ENCODE measurements at regions not wholly inside any gene's neighbourhood (a gene's known extent, or its start where the extent isn't known, plus 50 kb on each side); places are given as distances from the start of the nearest gene placed in this dataset.

GRCh38 chr2:183752571-183752970 lies 628.3 kb downstream of the NUP35 start:
- Histone ChIP-seq H3K9me3 (ENCODE audit: low read depth, low read length) (no peaks in the 10 kb centered on the region), H3K4me3 (ENCODE audit: insufficient read depth, low read length) (no peak overlapping the region), H3K4me1 (ENCODE audit: insufficient read depth, low read length) (no peaks in the 10 kb centered on the region), H2AFZ (ENCODE audit: low read length) (no peak overlapping the region), H4K20me1 (ENCODE audit: insufficient read depth, low read length) (no peaks in the 10 kb centered on the region), H3K36me3 (ENCODE audit: insufficient read depth, low read length) (no peaks in the 10 kb centered on the region), H3K27me3 (ENCODE audit: insufficient read depth, low read length) (no peaks in the 10 kb centered on the region), H3K79me2 (ENCODE audit: insufficient read depth, low read length) (no peaks in the 10 kb centered on the region), H3K27ac (ENCODE audit: low read depth, low read length) (no peak overlapping the region), H3K4me2 (ENCODE audit: insufficient read depth, low read length) (no peak overlapping the region)
- TF ChIP-seq CTCF (IDR thresholded peaks at IDR 0.05; ENCODE audit: extremely low read depth, low read depth, low read length): no peak
- DNase-seq (ENCODE audit: insufficient read length, low spot score, missing footprints): no peak

GRCh38 chr2:183759033-183759432 lies 634.8 kb downstream of the NUP35 start:
- Histone ChIP-seq H3K4me1 (ENCODE audit: insufficient read depth, low read length) (no peaks in the 10 kb centered on the region), H4K20me1 (ENCODE audit: insufficient read depth, low read length) (no peaks in the 10 kb centered on the region), H3K27ac (ENCODE audit: low read depth, low read length) (no peak overlapping the region), H2AFZ (ENCODE audit: low read length) (no peak overlapping the region), H3K9me3 (ENCODE audit: low read depth, low read length) (no peaks in the 10 kb centered on the region), H3K27me3 (ENCODE audit: insufficient read depth, low read length) (no peaks in the 10 kb centered on the region), H3K79me2 (ENCODE audit: insufficient read depth, low read length) (no peaks in the 10 kb centered on the region), H3K4me3 (ENCODE audit: insufficient read depth, low read length) (no peak overlapping the region), H3K4me2 (ENCODE audit: insufficient read depth, low read length) (no peak overlapping the region), H3K36me3 (ENCODE audit: insufficient read depth, low read length) (no peaks in the 10 kb centered on the region)
- DNase-seq (ENCODE audit: insufficient read length, low spot score, missing footprints): no peak
- TF ChIP-seq CTCF (IDR thresholded peaks at IDR 0.05; ENCODE audit: extremely low read depth, low read depth, low read length): no peak

GRCh38 chr2:183773775-183774174 lies 649.5 kb downstream of the NUP35 start:
- H3K36me3 ChIP-seq (ENCODE audit: insufficient read depth, low read length): no peaks in the 10 kb centered on the region
- H2AFZ ChIP-seq (ENCODE audit: low read length): no peak overlapping the region
- no peaks in the 10 kb centered on the region for H3K27me3 ChIP-seq (ENCODE audit: insufficient read depth, low read length)
- no peak overlapping the region for H3K27ac ChIP-seq (ENCODE audit: low read depth, low read length)
- H4K20me1 ChIP-seq (ENCODE audit: insufficient read depth, low read length): no peaks in the 10 kb centered on the region
- H3K4me1 ChIP-seq (ENCODE audit: insufficient read depth, low read length): no peaks in the 10 kb centered on the region
- no peak for TF ChIP-seq CTCF (IDR thresholded peaks at IDR 0.05; ENCODE audit: extremely low read depth, low read depth, low read length)
- no peak overlapping the region for H3K4me2 ChIP-seq (ENCODE audit: insufficient read depth, low read length)
- no peak overlapping the region for H3K4me3 ChIP-seq (ENCODE audit: insufficient read depth, low read length)
- H3K79me2 ChIP-seq (ENCODE audit: insufficient read depth, low read length): no peaks in the 10 kb centered on the region
- no peak for DNase-seq (ENCODE audit: insufficient read length, low spot score, missing footprints)
- H3K9me3 ChIP-seq (ENCODE audit: low read depth, low read length): peaks cover 2% of the 10 kb centered on the region

GRCh38 chr2:183780072-183780471 lies 655.8 kb downstream of the NUP35 start:
- Histone ChIP-seq H3K9me3 (ENCODE audit: low read depth, low read length) (no peaks in the 10 kb centered on the region), H3K4me3 (ENCODE audit: insufficient read depth, low read length) (no peak overlapping the region), H4K20me1 (ENCODE audit: insufficient read depth, low read length) (no peaks in the 10 kb centered on the region), H3K36me3 (ENCODE audit: insufficient read depth, low read length) (no peaks in the 10 kb centered on the region), H3K4me1 (ENCODE audit: insufficient read depth, low read length) (no peaks in the 10 kb centered on the region), H3K27ac (ENCODE audit: low read depth, low read length) (no peak overlapping the region), H3K27me3 (ENCODE audit: insufficient read depth, low read length) (no peaks in the 10 kb centered on the region), H2AFZ (ENCODE audit: low read length) (no peak overlapping the region), H3K79me2 (ENCODE audit: insufficient read depth, low read length) (no peaks in the 10 kb centered on the region), H3K4me2 (ENCODE audit: insufficient read depth, low read length) (no peak overlapping the region)
- DNase-seq (ENCODE audit: insufficient read length, low spot score, missing footprints): no peak
- TF ChIP-seq CTCF (IDR thresholded peaks at IDR 0.05; ENCODE audit: extremely low read depth, low read depth, low read length): no peak

Measured in osteoblast (primary cell).